OCI-LY1 (cell line): ENCODE measurements at regions not wholly inside any gene's neighbourhood (a gene's known extent, or its start where the extent isn't known, plus 50 kb on each side); places are given as distances from the start of the nearest gene placed in this dataset.

Experiments
- H2AFZ ChIP-seq: fragments of 200-600 bp; sonication (generic), shearing (Covaris generic); 2 replicates; pipeline ENCODE4 v1.6.0; 2014; ENCODE audit warnings: antibody characterized with exemption, mild to moderate bottlenecking, low read length
- H3F3A ChIP-seq: fragments of 200-600 bp; sonication (generic), shearing (Covaris generic); 2 replicates; pipeline ENCODE4 v1.6.0; 2014; ENCODE audit warnings: mild to moderate bottlenecking, antibody characterized with exemption, low read length, moderate library complexity; ENCODE audit not compliant: insufficient read depth
- H3K27ac ChIP-seq: fragments of 200-600 bp; sonication (generic); 2 replicates; pipeline ENCODE4 v1.5.1; 2014; ENCODE audit warnings: low read length, mixed run types, mild to moderate bottlenecking, low read depth; ENCODE audit not compliant: poor library complexity, severe bottlenecking
- H3K27me3 ChIP-seq: fragments of 200-600 bp; sonication (generic); 2 replicates; pipeline ENCODE4 v1.6.0; 2014; ENCODE audit warnings: antibody characterized with exemption, mild to moderate bottlenecking, low read length, moderate library complexity; ENCODE audit not compliant: insufficient read depth
- H3K36me3 ChIP-seq: fragments of 200-600 bp; sonication (generic); 2 replicates; pipeline ENCODE4 v1.6.1; 2014; ENCODE audit warnings: mild to moderate bottlenecking, antibody characterized with exemption, low read length, moderate library complexity, mixed read lengths; ENCODE audit not compliant: insufficient read depth
- H3K4me1 ChIP-seq: fragments of 200-600 bp; sonication (generic); 2 replicates; pipeline ENCODE4 v1.5.1; 2014; ENCODE audit warnings: mild to moderate bottlenecking, low read length, moderate library complexity; ENCODE audit not compliant: insufficient read depth, severe bottlenecking
- H3K4me2 ChIP-seq: fragments of 200-600 bp; sonication (generic), shearing (Covaris generic); 2 replicates; pipeline ENCODE4 v1.6.1; 2014; ENCODE audit warnings: low read length
- H3K4me3 ChIP-seq: fragments of 200-600 bp; sonication (generic); 2 replicates; pipeline ENCODE4 v1.5.1; 2014; ENCODE audit warnings: low read length, low read depth, mild to moderate bottlenecking, mixed read lengths; ENCODE audit not compliant: poor library complexity, severe bottlenecking
- H3K79me2 ChIP-seq: fragments of 200-600 bp; shearing (Covaris generic); 2 replicates; pipeline ENCODE4 v1.6.1; 2016; ENCODE audit warnings: mixed run types, low read length, mixed read lengths; ENCODE audit not compliant: insufficient read depth
- H3K9ac ChIP-seq: fragments of 200-600 bp; sonication (generic), shearing (Covaris generic); 2 replicates; pipeline ENCODE4 v1.6.1; 2014; ENCODE audit warnings: mild to moderate bottlenecking, low read length, mixed read lengths
- H3K9me2 ChIP-seq: fragments of 200-600 bp; sonication (generic), shearing (Covaris generic); 2 replicates; pipeline ENCODE4 v1.6.1; 2014; ENCODE audit warnings: low read depth, mild to moderate bottlenecking, low read length, mixed read lengths
- H3K9me3 ChIP-seq: fragments of 200-600 bp; shearing (Covaris generic); 2 replicates; pipeline ENCODE4 v1.6.1; 2014; ENCODE audit warnings: low read length, mixed read lengths
- H4K20me1 ChIP-seq: fragments of 200-600 bp; sonication (generic), shearing (Covaris generic); 2 replicates; pipeline ENCODE4 v1.6.0; 2016; ENCODE audit warnings: mild to moderate bottlenecking, low read length; ENCODE audit not compliant: insufficient read depth
- EZH2 ChIP-seq: fragments of 200-600 bp; sonication (generic), shearing (Covaris generic); IDR thresholded peaks from 2 replicates; pipeline ENCODE4 v1.8.0; 2017; ENCODE audit warnings: borderline replicate concordance, mixed run types, mild to moderate bottlenecking, antibody characterized with exemption, low read length, moderate library complexity, mixed read lengths
- TF ChIP-seq, protein P1 (sequence below): fragments of 200-600 bp; sonication (generic), shearing (Covaris generic); IDR thresholded peaks from 2 replicates; pipeline ENCODE4 v1.5.1; 2017; ENCODE audit warnings: mild to moderate bottlenecking, antibody characterized with exemption, low read length, moderate library complexity, mixed read lengths

DNA sequence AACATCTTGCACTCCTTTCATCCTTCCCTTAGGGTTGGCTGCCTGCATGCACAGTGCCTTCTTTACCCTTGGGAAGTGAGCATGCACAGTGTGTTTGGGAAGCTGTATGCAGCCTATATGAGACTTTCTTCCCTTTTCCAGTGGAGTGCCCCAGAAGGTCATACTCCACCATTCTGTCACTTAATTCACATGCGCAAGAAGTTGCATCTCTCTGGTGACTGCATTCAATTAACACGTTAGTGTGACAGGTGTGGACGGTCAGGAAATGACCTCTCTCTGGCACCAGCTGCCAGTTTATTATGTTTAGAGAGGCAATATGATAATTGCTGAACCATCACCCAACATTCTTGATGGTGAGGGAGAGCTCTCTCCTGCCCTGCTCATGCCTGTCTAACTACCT is 770.0 kb downstream of the FLRT2 start:
- no peaks in the 10 kb centered on the region for H4K20me1 ChIP-seq
- H3K27ac ChIP-seq, result peak overlapping the region; percentile 78
- TF ChIP-seq, protein P1, sequence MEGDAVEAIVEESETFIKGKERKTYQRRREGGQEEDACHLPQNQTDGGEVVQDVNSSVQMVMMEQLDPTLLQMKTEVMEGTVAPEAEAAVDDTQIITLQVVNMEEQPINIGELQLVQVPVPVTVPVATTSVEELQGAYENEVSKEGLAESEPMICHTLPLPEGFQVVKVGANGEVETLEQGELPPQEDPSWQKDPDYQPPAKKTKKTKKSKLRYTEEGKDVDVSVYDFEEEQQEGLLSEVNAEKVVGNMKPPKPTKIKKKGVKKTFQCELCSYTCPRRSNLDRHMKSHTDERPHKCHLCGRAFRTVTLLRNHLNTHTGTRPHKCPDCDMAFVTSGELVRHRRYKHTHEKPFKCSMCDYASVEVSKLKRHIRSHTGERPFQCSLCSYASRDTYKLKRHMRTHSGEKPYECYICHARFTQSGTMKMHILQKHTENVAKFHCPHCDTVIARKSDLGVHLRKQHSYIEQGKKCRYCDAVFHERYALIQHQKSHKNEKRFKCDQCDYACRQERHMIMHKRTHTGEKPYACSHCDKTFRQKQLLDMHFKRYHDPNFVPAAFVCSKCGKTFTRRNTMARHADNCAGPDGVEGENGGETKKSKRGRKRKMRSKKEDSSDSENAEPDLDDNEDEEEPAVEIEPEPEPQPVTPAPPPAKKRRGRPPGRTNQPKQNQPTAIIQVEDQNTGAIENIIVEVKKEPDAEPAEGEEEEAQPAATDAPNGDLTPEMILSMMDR, result no peak
- no peak for TF ChIP-seq EZH2
- H2AFZ ChIP-seq, result no peak overlapping the region
- H3K4me3 ChIP-seq, result no peak overlapping the region
- H3K79me2 ChIP-seq, result no peaks in the 10 kb centered on the region
- H3K36me3 ChIP-seq, result no peaks in the 10 kb centered on the region
- H3K4me1 ChIP-seq, result peaks cover 89% of the 10 kb centered on the region
- H3F3A ChIP-seq, result no peaks in the 10 kb centered on the region
- H3K27me3 ChIP-seq, result no peaks in the 10 kb centered on the region
- no peak overlapping the region; the same call in 1 of the 2 replicates for H3K4me2 ChIP-seq
- no peaks in the 10 kb centered on the region for H3K9me2 ChIP-seq
- no peaks in the 10 kb centered on the region for H3K9me3 ChIP-seq
- H3K9ac ChIP-seq, result no peak overlapping the region

DNA sequence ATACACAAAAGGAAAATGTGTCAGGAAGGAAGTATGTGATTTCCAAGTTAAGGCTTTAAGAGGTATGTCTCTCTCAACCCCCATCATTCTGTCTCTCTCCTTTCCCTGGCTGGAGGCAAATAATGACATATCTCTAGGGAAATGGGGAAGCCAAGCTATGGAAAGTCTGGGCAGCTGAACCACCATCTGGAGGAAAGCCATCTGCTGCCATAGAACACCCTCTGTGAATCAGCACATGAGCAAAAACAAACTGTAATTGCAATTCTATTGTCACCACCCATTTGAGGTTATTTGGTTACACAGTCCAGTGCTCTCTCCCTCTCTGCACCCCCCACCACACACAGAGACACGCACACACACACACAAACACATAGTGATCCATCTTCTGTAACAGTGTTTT is 766.2 kb downstream of the FLRT2 start:
- no peaks in the 10 kb centered on the region for H3K36me3 ChIP-seq
- no peak overlapping the region for H2AFZ ChIP-seq
- no peaks in the 10 kb centered on the region for H3K9me3 ChIP-seq
- no peaks in the 10 kb centered on the region for H3K79me2 ChIP-seq
- H3K4me2 ChIP-seq, result no peak overlapping the region
- H3K4me1 ChIP-seq, result peaks cover 53% of the 10 kb centered on the region
- no peaks in the 10 kb centered on the region for H3K9me2 ChIP-seq
- H3F3A ChIP-seq, result no peaks in the 10 kb centered on the region
- no peaks in the 10 kb centered on the region for H3K27me3 ChIP-seq
- no peak overlapping the region for H3K4me3 ChIP-seq
- no peak for TF ChIP-seq EZH2
- TF ChIP-seq, protein P1, result no peak
- H4K20me1 ChIP-seq, result no peaks in the 10 kb centered on the region
- H3K27ac ChIP-seq, result peak overlapping the region; percentile 78
- no peak overlapping the region for H3K9ac ChIP-seq

DNA sequence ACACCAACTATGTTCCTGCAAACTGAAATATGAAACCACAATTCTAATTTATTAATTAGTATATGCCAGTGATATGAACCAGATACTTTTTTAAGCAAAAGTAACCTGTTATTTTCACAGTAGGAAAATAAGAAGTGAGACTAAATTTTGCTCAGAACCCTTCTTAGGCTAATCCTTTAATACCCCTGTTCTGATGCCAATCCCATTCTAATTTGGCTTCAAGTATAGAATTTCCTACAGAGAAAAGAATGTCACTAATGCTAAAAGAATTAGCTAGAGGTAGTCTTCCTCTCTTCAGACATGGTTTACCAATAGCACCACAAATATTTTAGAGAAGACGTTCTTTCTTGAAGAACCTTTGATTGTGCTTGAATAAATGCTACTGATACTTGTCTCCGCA is 758.4 kb downstream of the FLRT2 start:
- no peak overlapping the region for H3K27ac ChIP-seq
- H2AFZ ChIP-seq, result no peak overlapping the region
- H3K9me3 ChIP-seq, result no peaks in the 10 kb centered on the region

More for the DNA sequence above, 758.4 kb downstream of the FLRT2 start:
- Histone ChIP-seq H3K9me2 (no peaks in the 10 kb centered on the region), H3K27me3 (no peaks in the 10 kb centered on the region), H3F3A (no peaks in the 10 kb centered on the region), H3K79me2 (no peaks in the 10 kb centered on the region), H4K20me1 (no peaks in the 10 kb centered on the region), H3K4me3 (no peak overlapping the region), H3K9ac (no peak overlapping the region), H3K36me3 (no peaks in the 10 kb centered on the region), H3K4me2 (no peak overlapping the region), H3K4me1 (no peaks in the 10 kb centered on the region)
- TF ChIP-seq, protein P1, result no peak
- TF ChIP-seq EZH2, result no peak
